GM21360 (cell line): ENCODE measurements at regions not wholly inside any gene's neighbourhood (a gene's known extent, or its start where the extent isn't known, plus 50 kb on each side); places are given as distances from the start of the nearest gene placed in this dataset.
"Not testable (repeated sequence)": the region's sequence is repeated elsewhere in the genome, so short reads cannot be mapped to it uniquely, and the experiment has no call there.

Experiments used
- ATAC-seq: cut with Tn5 transposase; IDR thresholded peaks from one replicate; pipeline ENCODE4 v1.9.1; 2021; ENCODE audit warnings: mild to moderate bottlenecking, moderate library complexity; ENCODE audit not compliant: unreplicated experiment

- no peak for ATAC-seq
These were observed 63.1 kb downstream of the TSN start for GRCh38 chr2:121818546-121818945.

GRCh38 chr2:121819846-121820245 is 64.4 kb downstream of the TSN start:
- ATAC-seq: no peak

GRCh38 chr2:121821476-121822158 is 66.2 kb downstream of the TSN start:
- ATAC-seq: no peak

- ATAC-seq: no peak
These were observed 68.8 kb downstream of the TSN start for GRCh38 chr2:121824264-121824663.

GRCh38 chr2:121825003-121825950 is 69.8 kb downstream of the TSN start:
- ATAC-seq: no peak

GRCh38 chr2:121826036-121826435 is 70.6 kb downstream of the TSN start:
- no peak for ATAC-seq

- ATAC-seq: no peak
These were observed 72.9 kb downstream of the TSN start for GRCh38 chr2:121828281-121828731.

- ATAC-seq: no peak
These were observed 75.4 kb downstream of the TSN start for GRCh38 chr2:121830809-121831208.

GRCh38 chr2:121831841-121832240 is 76.4 kb downstream of the TSN start:
- no peak for ATAC-seq

- no peak for ATAC-seq
These were observed 77.2 kb downstream of the TSN start for GRCh38 chr2:121832412-121833357.

- ATAC-seq: no peak
These were observed 77.9 kb downstream of the TSN start for GRCh38 chr2:121833358-121833723.

GRCh38 chr2:121836611-121837010 is 81.2 kb downstream of the TSN start:
- no peak for ATAC-seq

- ATAC-seq: no peak
These were observed 82.1 kb downstream of the TSN start for GRCh38 chr2:121837591-121837990.

- ATAC-seq: no peak
These were observed 83.1 kb downstream of the TSN start for GRCh38 chr2:121838551-121838950.

GRCh38 chr2:121839584-121839983 is 84.1 kb downstream of the TSN start:
- ATAC-seq: no peak

GRCh38 chr2:121849236-121849635 is 93.8 kb downstream of the TSN start:
- ATAC-seq: no peak

- ATAC-seq: not testable (repeated sequence)
These were observed 97.7 kb downstream of the TSN start for GRCh38 chr2:121853149-121853548.

- ATAC-seq: no peak
These were observed 100.1 kb downstream of the TSN start for GRCh38 chr2:121855510-121855909.

GRCh38 chr2:121856360-121856759 is 100.9 kb downstream of the TSN start:
- no peak for ATAC-seq

GRCh38 chr2:121858369-121858768 is 102.9 kb downstream of the TSN start:
- ATAC-seq: no peak

- ATAC-seq: no peak
These were observed 103.4 kb downstream of the TSN start for GRCh38 chr2:121858847-121859246.
